Kidney epithelial cell (primary cell): ENCODE measurements at regions not wholly inside any gene's neighbourhood (a gene's known extent, or its start where the extent isn't known, plus 50 kb on each side); places are given as distances from the start of the nearest gene placed in this dataset.

Experiments used
- DNase-seq: peaks from one replicate; pipeline ENCODE4 v3.0.0-alpha.2; 2010; ENCODE audit warnings: low read depth
- H3K27me3 ChIP-seq: 2 replicates; pipeline ENCODE4 v1.6.0; 2011; ENCODE audit warnings: low read length; ENCODE audit not compliant: control insufficient read depth, insufficient read depth
- H3K36me3 ChIP-seq: 2 replicates; pipeline ENCODE4 v1.5.1; 2011; ENCODE audit warnings: low read length; ENCODE audit not compliant: control insufficient read depth, insufficient read depth
- H3K4me3 ChIP-seq: 2 replicates; pipeline ENCODE4 v1.5.1; 2011; ENCODE audit warnings: low read depth, mild to moderate bottlenecking, control low read depth, low read length
- CTCF ChIP-seq: IDR thresholded peaks from 2 replicates; pipeline ENCODE4 v1.5.1; 2011; ENCODE audit warnings: mild to moderate bottlenecking, moderate library complexity, low read length, control low read depth, inconsistent platforms; ENCODE audit not compliant: insufficient read depth, poor library complexity, severe bottlenecking

- Histone ChIP-seq H3K4me3 (no peak overlapping the region), H3K36me3 (no peaks in the 10 kb centered on the region), H3K27me3 (no peaks in the 10 kb centered on the region)
- no peak for TF ChIP-seq CTCF
- DNase-seq: no peak
These were observed 449.3 kb downstream of the ADAMTS20 start for GRCh38 chr12:43102546-43103264.

DNA sequence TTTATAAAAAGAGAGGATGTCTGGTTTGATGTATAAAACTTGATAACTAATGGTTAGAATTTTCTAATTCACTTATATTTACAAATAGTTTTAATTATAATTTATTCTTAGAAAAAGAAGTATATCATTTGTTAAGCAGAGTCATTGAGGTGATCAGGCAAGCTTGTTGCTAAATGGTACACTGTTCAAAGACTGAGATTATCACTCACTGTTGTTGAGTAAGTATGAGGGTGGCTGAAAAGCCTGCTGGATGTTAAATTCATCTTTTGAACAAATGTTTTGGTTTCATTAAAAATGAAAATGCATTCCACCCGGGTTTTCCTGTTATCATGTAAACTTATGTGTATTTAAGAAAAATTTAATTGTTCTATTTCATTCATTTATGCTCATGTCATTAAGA lies 451.8 kb downstream of the ADAMTS20 start:
- no peaks in the 10 kb centered on the region for H3K36me3 ChIP-seq
- H3K4me3 ChIP-seq: no peak overlapping the region
- TF ChIP-seq CTCF: no peak
- H3K27me3 ChIP-seq: no peaks in the 10 kb centered on the region
- DNase-seq: no peak

GRCh38 chr12:43099691-43100163 lies 452.3 kb downstream of the ADAMTS20 start:
- TF ChIP-seq CTCF: no peak
- DNase-seq: no peak

DNA sequence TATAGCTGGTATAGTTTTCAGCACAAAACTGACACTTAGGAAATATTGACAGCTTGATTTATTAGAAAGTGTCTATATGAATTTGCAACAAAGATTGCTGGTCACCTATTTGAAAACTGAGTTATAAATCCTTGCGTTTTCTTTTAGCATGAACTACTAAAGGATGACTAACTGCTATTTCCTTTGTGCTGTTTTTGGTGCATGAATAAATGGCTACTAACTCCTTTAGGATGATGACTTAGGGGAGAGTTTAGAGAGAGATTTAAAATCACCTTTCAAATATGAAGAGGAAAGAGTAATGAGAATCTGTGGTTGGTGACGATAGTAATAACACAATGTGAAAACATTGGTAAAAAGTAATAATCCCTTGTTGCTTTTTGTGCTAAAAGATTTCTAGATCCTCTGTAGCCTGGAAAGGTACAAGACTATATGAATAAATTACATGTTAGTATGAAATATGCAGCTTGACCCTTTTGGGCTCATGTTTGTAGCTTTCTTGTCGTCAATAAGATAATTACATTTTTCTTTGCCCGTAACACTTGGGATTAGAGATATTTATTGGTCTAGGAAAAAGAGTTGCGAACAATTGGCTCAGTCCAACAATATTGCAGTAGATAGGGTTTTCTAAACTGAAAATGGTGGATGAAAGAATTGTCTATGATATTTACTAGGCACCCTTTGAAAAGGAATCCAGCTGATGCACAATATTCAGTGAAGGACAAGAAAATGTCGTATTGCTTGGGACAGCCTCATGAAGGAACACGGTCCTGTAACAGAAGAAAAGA lies 453.0 kb downstream of the ADAMTS20 start:
- Histone ChIP-seq H3K36me3 (no peaks in the 10 kb centered on the region), H3K4me3 (no peak overlapping the region), H3K27me3 (no peaks in the 10 kb centered on the region)
- TF ChIP-seq CTCF: no peak
- no peak for DNase-seq

More at GRCh38 chr12:43099691-43100163, 452.3 kb downstream of the ADAMTS20 start:
- H3K27me3 ChIP-seq: no peaks in the 10 kb centered on the region
- no peaks in the 10 kb centered on the region for H3K36me3 ChIP-seq
- no peak overlapping the region for H3K4me3 ChIP-seq

DNA sequence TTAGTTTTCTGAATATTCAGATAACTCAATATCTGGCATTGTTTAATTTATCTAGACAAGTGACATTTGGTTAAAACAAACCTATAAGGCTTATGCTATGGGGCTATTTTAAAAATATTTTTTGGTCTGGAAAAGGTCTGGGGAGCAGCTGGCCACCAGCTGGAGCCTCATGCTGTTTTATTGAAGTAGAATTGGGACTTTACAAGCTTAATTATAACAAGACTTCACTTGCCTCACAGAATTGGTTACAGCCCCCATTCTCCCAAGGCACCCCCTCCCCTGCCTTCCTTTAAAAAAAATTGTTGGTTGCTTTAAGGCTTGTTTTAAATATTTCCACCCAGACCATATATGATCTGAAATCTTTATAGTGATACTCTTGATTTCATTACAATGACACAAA lies 453.9 kb downstream of the ADAMTS20 start:
- Histone ChIP-seq H3K4me3 (no peak overlapping the region), H3K27me3 (no peaks in the 10 kb centered on the region), H3K36me3 (no peaks in the 10 kb centered on the region)
- TF ChIP-seq CTCF: no peak
- DNase-seq: no peak

- no peak for DNase-seq
- TF ChIP-seq CTCF: no peak
- Histone ChIP-seq H3K27me3 (no peaks in the 10 kb centered on the region), H3K36me3 (no peaks in the 10 kb centered on the region), H3K4me3 (no peak overlapping the region)
These were observed 454.5 kb downstream of the ADAMTS20 start for GRCh38 chr12:43097471-43097870.
